Inferior parietal cortex (tissue), 1 donor: ENCODE measurements at regions not wholly inside any gene's neighbourhood (a gene's known extent, or its start where the extent isn't known, plus 50 kb on each side); places are given as distances from the start of the nearest gene placed in this dataset.

Experiments used
- DNase-seq: peaks from one replicate; pipeline ENCODE4 v3.0.0-alpha.2; 2016; ENCODE audit errors: extremely low spot score

- DNase-seq: no peak
Observed at GRCh38 chr18:22330508-22330907, 87.2 kb downstream of the CTAGE1 start.

- DNase-seq: no peak
Observed at GRCh38 chr18:22325396-22325795, 92.3 kb downstream of the CTAGE1 start.

- DNase-seq: no peak
Observed at GRCh38 chr18:22324191-22325131, 93.3 kb downstream of the CTAGE1 start.

- no peak for DNase-seq
Observed at GRCh38 chr18:22322243-22322691, 95.4 kb downstream of the CTAGE1 start.

GRCh38 chr18:22320771-22321170 lies 96.9 kb downstream of the CTAGE1 start:
- DNase-seq: no peak

- no peak for DNase-seq
Observed at GRCh38 chr18:22320155-22320554, 97.6 kb downstream of the CTAGE1 start.

- DNase-seq: no peak
Observed at GRCh38 chr18:22318745-22319407, 98.8 kb downstream of the CTAGE1 start.

GRCh38 chr18:22314420-22314819 lies 103.3 kb downstream of the CTAGE1 start:
- no peak for DNase-seq

GRCh38 chr18:22314001-22314400 lies 103.7 kb downstream of the CTAGE1 start:
- no peak for DNase-seq

GRCh38 chr18:22311301-22311700 lies 106.4 kb downstream of the CTAGE1 start:
- DNase-seq: no peak

GRCh38 chr18:22309191-22309590 lies 108.5 kb downstream of the CTAGE1 start:
- DNase-seq: no peak

GRCh38 chr18:22307528-22307927 lies 110.2 kb downstream of the CTAGE1 start:
- no peak for DNase-seq

GRCh38 chr18:22303927-22304326 lies 113.8 kb downstream of the CTAGE1 start:
- DNase-seq: no peak

- no peak for DNase-seq
Observed at GRCh38 chr18:22302144-22302543, 115.6 kb downstream of the CTAGE1 start.

- no peak for DNase-seq
Observed at GRCh38 chr18:22300665-22301636, 116.8 kb downstream of the CTAGE1 start.

- no peak for DNase-seq
Observed at GRCh38 chr18:22297008-22297407, 120.7 kb downstream of the CTAGE1 start.

GRCh38 chr18:22296304-22296703 lies 121.4 kb downstream of the CTAGE1 start:
- DNase-seq: no peak

GRCh38 chr18:22293417-22293816 lies 124.0 kb downstream of the GATA6 start:
- DNase-seq: no peak

GRCh38 chr18:22290004-22290403 lies 120.6 kb downstream of the GATA6 start:
- no peak for DNase-seq

- DNase-seq: no peak
Observed at GRCh38 chr18:22286585-22286984, 117.2 kb downstream of the GATA6 start.

- no peak for DNase-seq
Observed at GRCh38 chr18:22285361-22286140, 116.2 kb downstream of the GATA6 start.
